ENCODE measurements at regions not wholly inside any gene's neighbourhood (a gene's known extent, or its start where the extent isn't known, plus 50 kb on each side); places are given as distances from the start of the nearest gene placed in this dataset.

- TF ChIP-seq CTCF (conservative IDR thresholded peaks at IDR 0.05) (no peak), ZFX (IDR thresholded peaks at IDR 0.05) (no peak)
These were observed 812.1 kb downstream of the EFNA5 start for GRCh38 chr5:106858616-106859015.
